GM18507 (cell line): ENCODE measurements at regions not wholly inside any gene's neighbourhood (a gene's known extent, or its start where the extent isn't known, plus 50 kb on each side); places are given as distances from the start of the nearest gene placed in this dataset.
"Not testable (repeated sequence)": the region's sequence is repeated elsewhere in the genome, so short reads cannot be mapped to it uniquely, and the experiment has no call there.

Experiments used
- DNase-seq: peaks from one replicate; pipeline ENCODE4 v3.0.0; 2011; ENCODE audit warnings: low read depth; ENCODE audit not compliant: insufficient read length; ENCODE audit errors: extremely low spot score
- FAIRE-seq: peaks from 2 replicates; lab custom pipeline; 2011; peaks lifted over from hg19 to GRCh38; lab: Jason Lieb, UNC

- no peak for FAIRE-seq
- DNase-seq, result no peak
Observed at GRCh38 chr18:40347261-40347660, 1607.8 kb upstream of the PIK3C3 start.

- FAIRE-seq, result no peak
- DNase-seq, result no peak
Observed at GRCh38 chr18:40346146-40346545, 1608.9 kb upstream of the PIK3C3 start.

GRCh38 chr18:40341701-40342100, 1613.3 kb upstream of the PIK3C3 start:
- DNase-seq (no peak), FAIRE-seq (no peak)

GRCh38 chr18:40338284-40338683, 1616.8 kb upstream of the PIK3C3 start:
- no peak for FAIRE-seq
- no peak for DNase-seq

- DNase-seq (no peak), FAIRE-seq (no peak)
Observed at GRCh38 chr18:40326985-40327384, 1628.0 kb upstream of the PIK3C3 start.

- FAIRE-seq (no peak), DNase-seq (no peak)
Observed at GRCh38 chr18:40325988-40326387, 1629.0 kb upstream of the PIK3C3 start.

GRCh38 chr18:40314199-40314598, 1640.8 kb upstream of the PIK3C3 start:
- FAIRE-seq (no peak), DNase-seq (no peak)

GRCh38 chr18:40313030-40313642, 1641.9 kb upstream of the PIK3C3 start:
- no peak for FAIRE-seq
- DNase-seq, result no peak

- DNase-seq, result no peak
- FAIRE-seq, result no peak
Observed at GRCh38 chr18:40307627-40308026, 1647.4 kb upstream of the PIK3C3 start.

GRCh38 chr18:40296717-40297413, 1658.2 kb upstream of the PIK3C3 start:
- DNase-seq, result no peak
- FAIRE-seq, result no peak

- FAIRE-seq (no peak), DNase-seq (no peak)
Observed at GRCh38 chr18:40292985-40293710, 1661.9 kb upstream of the PIK3C3 start.

- no peak for DNase-seq
- FAIRE-seq, result no peak
Observed at GRCh38 chr18:40283560-40283959, 1671.5 kb upstream of the PIK3C3 start.

- not testable (repeated sequence) for FAIRE-seq, DNase-seq
Observed at GRCh38 chr18:40281356-40281755, 1673.7 kb upstream of the PIK3C3 start.

- no peak for DNase-seq
- no peak for FAIRE-seq
Observed at GRCh38 chr18:40274618-40275196, 1680.3 kb upstream of the PIK3C3 start.

GRCh38 chr18:40272630-40273231, 1682.3 kb upstream of the PIK3C3 start:
- FAIRE-seq (no peak), DNase-seq (no peak)

- DNase-seq, result no peak
- no peak for FAIRE-seq
Observed at GRCh38 chr18:40259115-40259835, 1695.8 kb upstream of the PIK3C3 start.

GRCh38 chr18:40258311-40258710, 1696.7 kb upstream of the PIK3C3 start:
- no peak for DNase-seq
- no peak for FAIRE-seq

- no peak for FAIRE-seq
- no peak for DNase-seq
Observed at GRCh38 chr18:40250236-40250635, 1704.8 kb upstream of the PIK3C3 start.

GRCh38 chr18:40249390-40250080, 1705.5 kb upstream of the PIK3C3 start:
- DNase-seq (no peak), FAIRE-seq (no peak)
